ENCODE measurements at regions not wholly inside any gene's neighbourhood (a gene's known extent, or its start where the extent isn't known, plus 50 kb on each side); places are given as distances from the start of the nearest gene placed in this dataset.
"Not testable (repeated sequence)": the region's sequence is repeated elsewhere in the genome, so short reads cannot be mapped to it uniquely, and the experiment has no call there.

- no peak for DNase-seq
Measured at GRCh38 chr4:141340458-141340857, 119.8 kb downstream of the ZNF330 start.

DNA sequence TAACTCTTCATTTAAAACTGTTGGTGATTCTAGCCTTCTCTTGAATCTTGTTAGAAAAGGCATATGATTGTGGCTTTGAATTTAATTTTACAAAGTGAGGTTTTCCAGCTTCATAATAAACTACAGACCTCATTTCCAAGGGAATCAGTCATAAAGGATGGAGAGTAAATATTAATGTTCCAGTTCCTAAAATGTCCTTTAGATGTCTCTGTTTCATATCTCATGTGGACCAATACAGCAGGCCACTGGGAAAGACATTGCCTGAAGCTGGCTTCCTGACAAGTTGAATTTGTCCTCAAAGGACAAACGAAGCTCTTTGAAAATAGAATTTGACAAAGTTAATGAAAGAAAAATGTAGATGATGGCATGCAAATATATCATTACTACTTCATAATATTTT, 125.4 kb downstream of the ZNF330 start:
- DNase-seq, result peak in 2 of 56 donors; percentile 0 to 24

DNA sequence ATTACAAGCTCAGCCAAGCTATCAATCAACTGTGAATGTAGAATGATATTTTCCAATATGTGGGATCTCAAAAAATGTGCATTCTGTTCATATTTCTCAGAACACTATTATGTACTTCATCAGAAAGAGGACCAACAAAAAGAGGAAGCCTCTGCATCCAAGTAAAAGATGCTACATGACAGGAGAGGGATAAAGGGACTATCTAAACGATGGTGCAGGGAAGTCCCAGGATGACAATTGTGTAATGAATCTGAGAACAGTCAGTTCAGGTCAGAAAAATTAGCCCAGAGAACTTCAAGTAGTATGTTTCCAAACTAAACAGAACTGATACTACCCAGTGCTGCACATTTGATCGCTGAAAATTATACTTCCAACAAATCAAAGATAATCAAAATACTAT, 127.0 kb downstream of the ZNF330 start:
- no peak for DNase-seq

DNA sequence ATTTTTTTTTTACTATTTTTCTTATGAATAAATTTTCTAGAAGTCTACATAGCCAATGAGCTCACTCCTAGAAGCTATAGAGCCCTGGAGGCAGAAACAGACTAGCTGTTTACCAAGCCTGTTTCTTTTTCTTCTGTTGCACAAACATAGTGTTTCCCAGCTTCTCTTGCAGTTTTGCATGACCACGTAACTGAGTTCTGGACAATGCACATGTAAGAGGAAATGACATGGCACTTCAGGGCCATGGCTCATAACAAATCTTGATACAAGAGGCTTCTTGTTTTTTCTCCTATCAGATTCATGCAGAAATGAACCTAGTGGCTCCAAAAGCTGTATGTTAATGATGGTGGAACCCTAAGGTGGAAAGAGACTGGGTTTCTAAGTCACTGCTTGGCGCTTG, 127.4 kb downstream of the ZNF330 start:
- no peak for DNase-seq

DNA sequence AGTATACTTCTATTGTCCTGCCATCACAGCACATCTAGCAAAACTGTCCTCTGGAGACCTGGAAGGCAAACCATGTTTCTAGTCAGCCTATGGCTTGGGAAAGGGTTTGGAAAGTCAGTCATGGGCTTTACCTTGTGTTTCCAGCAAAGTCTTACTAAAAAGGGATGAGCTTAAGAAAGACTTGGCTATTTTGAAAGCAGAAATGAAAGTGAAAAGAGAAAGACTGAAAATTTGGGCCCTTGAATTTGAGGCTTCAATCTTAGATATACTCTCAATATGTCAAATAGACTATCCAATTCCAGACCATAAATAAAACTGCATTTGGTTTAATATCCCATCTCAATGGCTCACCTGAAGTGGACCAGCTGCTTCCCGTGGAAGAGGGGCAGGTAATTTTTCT, 127.9 kb downstream of the ZNF330 start:
- no peak for DNase-seq

GRCh38 chr4:141349236-141349635, 128.5 kb downstream of the ZNF330 start:
- DNase-seq, result no peak

GRCh38 chr4:141350122-141350905, 129.6 kb downstream of the ZNF330 start:
- no peak for DNase-seq

DNA sequence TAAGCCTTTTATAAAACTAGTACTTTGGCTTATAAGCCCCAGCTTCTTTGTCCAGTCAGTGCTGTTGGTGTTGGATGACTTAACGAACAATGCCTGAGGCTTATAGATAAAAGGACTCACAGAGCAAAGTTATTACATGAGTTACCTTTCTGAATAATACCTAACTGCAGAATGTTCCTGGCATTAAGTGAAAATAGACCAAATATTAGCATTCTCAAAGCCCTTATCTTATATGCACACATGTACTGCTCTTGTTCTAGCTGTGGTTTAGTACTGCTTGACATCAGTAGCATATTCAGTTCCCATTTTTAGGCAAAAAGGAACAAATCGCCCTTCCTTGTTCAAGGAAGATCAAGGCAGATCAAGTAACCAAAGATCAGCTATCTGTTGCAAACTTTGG, 131.6 kb downstream of the ZNF330 start:
- DNase-seq, result no peak

DNA sequence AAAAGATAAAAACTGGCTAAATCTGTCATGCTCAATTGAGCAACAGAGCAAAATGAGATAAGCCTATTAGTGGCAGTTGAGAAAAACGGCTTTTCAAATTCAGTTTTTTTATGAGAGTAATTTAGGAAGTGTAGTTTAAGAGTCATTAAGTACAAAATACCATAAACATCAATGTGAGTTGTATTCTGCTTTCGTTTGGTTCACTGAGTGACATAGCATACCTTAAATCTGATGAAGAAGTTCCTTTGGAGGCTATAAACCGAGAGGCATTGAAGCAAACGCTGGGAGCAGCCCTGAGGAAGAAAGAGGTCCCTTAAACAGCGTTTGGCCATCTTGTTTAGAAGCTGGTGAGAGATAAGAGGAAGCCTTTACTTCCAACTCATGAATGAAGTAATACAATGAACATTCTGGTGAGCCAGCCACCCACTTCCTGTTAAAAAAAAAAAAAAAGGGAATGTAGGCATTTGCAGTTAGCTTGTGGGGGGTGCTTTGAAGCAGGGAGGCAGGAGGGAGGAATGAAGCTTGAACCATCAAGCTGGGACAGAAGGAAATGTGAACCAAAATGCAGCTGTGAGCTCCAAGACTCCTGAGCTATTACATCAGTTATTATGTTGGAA, 132.3 kb downstream of the ZNF330 start:
- DNase-seq, result no peak

GRCh38 chr4:141356321-141356962, 135.7 kb downstream of the ZNF330 start:
- no peak for DNase-seq

DNA sequence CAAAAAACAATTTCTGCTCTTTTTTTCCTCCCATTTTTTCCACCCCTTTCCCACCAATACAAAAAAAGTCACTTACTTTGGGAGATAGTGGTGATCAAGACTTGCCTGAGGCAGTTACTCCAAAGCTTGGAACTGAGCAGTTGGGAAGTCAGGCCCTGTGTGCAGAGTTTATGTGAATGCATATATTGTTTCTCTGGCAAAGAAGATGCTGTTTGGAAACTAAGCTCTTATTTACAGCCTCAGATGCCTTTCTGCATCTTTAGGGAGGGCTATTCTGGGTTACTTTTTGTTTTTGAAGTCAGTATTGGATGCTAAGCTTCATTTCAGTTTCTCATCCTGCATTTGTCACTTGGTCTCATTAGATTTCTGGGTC, 136.3 kb downstream of the ZNF330 start:
- no peak for DNase-seq

- DNase-seq, result not testable (repeated sequence)
Measured at GRCh38 chr4:141368241-141368640, 147.5 kb downstream of the ZNF330 start.

DNA sequence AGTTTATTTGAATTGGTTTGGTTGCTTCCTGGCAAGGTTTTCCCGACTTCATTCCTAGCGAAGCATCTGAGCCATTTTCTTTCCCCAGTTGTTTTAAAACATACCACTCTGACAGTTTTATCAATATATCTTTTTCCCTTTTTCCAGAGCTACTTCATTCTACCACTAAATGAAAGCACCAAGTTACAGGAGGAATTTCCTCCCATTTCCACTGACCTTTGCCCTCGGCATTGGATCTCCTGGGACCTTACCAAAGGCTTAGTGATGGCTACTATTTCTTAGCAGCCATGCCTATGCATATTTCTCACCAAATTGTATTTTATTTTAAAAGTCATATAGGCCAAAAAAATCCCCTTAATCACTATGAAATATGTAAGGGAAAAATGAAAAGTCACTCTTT, 150.5 kb downstream of the ZNF330 start:
- DNase-seq, result no peak

DNA sequence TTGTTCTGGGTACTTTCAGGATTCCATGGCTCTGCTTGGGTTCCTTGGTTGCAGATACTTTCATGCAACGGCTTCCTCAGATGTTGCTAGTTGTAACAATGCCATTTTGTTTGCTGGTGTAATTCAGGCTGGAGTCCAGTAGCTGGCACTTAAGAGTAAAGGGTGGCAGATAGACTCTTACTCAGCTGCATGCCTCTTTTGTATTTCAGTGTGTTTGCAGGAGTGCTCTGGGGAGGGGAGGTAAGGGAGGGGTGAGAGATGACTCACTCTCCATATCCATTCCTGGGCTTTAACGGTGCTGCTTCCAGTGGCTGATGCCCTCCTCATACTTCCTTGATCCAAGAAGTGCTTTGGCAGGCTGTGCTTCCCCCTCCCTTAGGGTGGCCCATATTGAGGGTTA, 155.2 kb downstream of the ZNF330 start:
- no peak for DNase-seq

DNA sequence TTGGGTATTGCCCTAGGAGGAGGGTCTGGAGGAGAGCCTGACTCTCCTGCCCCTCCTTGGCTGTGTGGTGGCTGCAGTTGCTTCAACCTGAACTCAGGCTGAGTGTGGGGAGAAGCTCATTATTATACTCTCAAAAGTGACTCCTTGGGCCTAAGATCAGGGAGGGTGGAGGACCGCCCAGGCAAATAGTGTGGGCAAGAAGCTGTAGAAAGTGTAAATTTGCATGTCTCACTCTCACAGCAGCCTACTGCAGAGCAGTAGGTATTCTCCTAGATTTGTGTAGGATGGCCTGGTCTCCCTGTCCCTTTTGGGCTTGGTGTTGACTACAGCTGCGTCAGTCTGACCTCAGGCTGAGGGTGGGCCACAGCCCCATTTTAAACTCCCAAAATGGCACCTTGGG, 156.1 kb downstream of the ZNF330 start:
- DNase-seq, result no peak

- DNase-seq, result no peak
Measured at GRCh38 chr4:141387299-141387698, 166.6 kb downstream of the ZNF330 start.

DNA sequence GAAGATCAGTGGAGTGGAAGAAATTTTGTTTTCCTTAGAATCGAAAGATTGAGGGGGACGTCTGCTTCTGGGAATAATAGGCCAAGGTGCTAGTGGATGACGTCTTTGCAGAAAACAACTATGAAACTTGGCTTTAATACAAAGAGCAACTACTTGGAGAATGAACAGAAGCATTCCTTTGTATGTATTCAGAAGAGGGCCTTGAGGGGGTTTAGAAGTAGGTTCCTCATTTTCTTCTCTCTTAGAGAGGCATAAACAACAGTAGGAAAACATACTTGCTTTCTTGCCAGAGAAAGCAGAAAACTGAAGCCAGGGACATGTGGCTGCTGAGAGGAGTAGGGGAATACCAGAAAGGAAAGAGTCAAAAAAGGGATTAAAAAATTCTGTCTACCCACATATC, 167.8 kb downstream of the ZNF330 start:
- no peak for DNase-seq

DNA sequence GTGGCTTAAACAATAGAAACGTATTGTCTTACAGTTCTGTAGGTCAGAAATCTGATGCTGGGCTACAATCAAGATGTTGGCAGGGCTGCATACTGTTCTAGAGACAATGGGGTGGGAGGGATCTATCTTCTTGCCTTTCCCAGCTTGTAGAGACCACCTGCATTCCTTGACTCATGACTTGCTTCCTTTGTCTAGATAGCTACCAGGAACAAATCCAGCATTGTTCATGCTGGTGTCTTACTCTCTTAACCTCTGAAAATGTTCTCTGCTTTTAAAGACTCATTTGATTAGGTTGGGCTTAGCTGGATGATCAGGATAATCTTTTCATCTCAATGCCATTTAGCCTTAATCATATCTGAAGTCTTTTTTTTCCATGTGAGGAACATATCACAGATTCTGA, 169.0 kb downstream of the ZNF330 start:
- DNase-seq, result no peak

- DNase-seq, result no peak
Measured at GRCh38 chr4:141390571-141390970, 169.9 kb downstream of the ZNF330 start.

GRCh38 chr4:141391293-141391692, 170.6 kb downstream of the ZNF330 start:
- DNase-seq, result no peak

DNA sequence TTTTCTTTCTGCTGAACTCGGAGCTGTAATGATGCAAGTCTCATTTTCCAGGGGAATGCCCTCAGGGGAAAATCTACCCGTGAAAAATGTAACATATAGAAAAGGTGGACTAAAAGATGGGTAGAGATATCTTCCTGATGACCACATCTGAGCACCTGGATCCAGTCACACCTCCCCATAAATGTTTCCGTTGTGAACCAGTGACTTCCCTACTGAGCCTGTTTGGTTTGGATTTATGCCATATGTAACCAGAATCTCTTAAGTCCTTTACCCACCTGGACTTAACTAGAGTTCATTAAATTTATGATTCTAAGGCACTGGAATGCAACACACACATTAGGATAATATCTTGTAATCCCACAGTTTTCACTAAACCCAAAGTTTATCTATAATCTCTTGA, 171.1 kb downstream of the ZNF330 start:
- DNase-seq, result no peak

DNA sequence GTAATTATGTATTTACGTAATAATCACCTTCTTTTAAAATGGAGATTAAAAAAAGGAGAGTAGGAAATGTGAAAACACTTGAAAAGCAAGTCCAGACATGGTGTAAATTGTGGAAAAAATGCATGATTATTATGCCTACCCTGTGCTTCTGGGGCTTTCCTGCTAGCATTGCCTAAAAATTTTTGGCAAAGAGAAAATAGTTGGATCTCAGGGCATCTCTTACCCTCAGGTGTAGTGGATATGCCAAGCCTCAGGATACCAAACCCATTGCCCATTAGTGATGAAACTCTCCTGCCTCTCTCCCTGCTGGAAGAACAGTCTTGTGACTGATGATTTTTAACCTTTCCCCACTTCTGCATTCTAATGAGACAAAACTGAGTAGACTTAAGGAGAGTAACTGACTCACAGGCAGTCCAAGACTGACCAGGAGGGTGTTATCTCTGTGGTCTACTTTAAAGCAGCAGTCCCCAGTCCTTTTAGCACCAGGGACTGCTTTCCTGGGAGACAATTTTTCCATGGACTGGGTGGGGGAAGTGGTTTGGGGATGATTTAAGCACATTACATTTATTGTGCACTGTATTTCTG, 174.6 kb downstream of the ZNF330 start:
- DNase-seq, result no peak

GRCh38 chr4:141395919-141396318, 175.2 kb downstream of the ZNF330 start:
- DNase-seq, result no peak
